ENCODE measurements at regions not wholly inside any gene's neighbourhood (a gene's known extent, or its start where the extent isn't known, plus 50 kb on each side); places are given as distances from the start of the nearest gene placed in this dataset.

- WGBS (ENCODE audit: insufficient coverage): 100% methylated on average over 1 of the region's 4 CpGs
- ChIA-PET CTCF (interaction anchor here (1.9 kb wide), 1 partner anchor 12 kb away, joined by 5 read pairs; no protein-coding TSS in a partner anchor), POLR2A (no interaction called here)
- Histone ChIP-seq H3K27ac (ENCODE audit: insufficient read depth in 1 of 2, low read depth in 1 of 2, low read length in 2 of 2, poor library complexity in 1 of 2, severe bottlenecking in 2 of 2) (no peak overlapping the region), H3K4me3 (ENCODE audit: control insufficient read depth in 1 of 7, extremely low read depth in 1 of 7, insufficient read depth in 4 of 7, low read depth in 2 of 7, low read length in 6 of 7) (no peak overlapping the region), H3K27me3 (replicated peaks in 2 of 5; ENCODE audit: control insufficient read depth in 4 of 5, insufficient read depth in 5 of 5, low read length in 4 of 5) (no peaks in the 10 kb centered on the region), H3K9me3 (ENCODE audit: control extremely low read depth in 1 of 5, control insufficient read depth in 4 of 5, insufficient read depth in 2 of 5, low read depth in 1 of 5, low read length in 4 of 5) (no peaks in the 10 kb centered on the region), H3K36me3 (ENCODE audit: control insufficient read depth in 4 of 4, insufficient read depth in 4 of 4, low read length in 3 of 4) (no peaks in the 10 kb centered on the region), H3K4me1 (ENCODE audit: control extremely low read depth in 1 of 4, control insufficient read depth in 4 of 4, insufficient read depth in 4 of 4, low read length in 3 of 4) (no peaks in the 10 kb centered on the region)
- no peak for DNase-seq
These were observed 356.9 kb downstream of the CSNK1G3 start for GRCh38 chr5:123868881-123869280.

- Histone ChIP-seq H3K4me1 (ENCODE audit: control extremely low read depth in 1 of 4, control insufficient read depth in 4 of 4, insufficient read depth in 4 of 4, low read length in 3 of 4) (no peaks in the 10 kb centered on the region), H3K27me3 (replicated peaks in 2 of 5; ENCODE audit: control insufficient read depth in 4 of 5, insufficient read depth in 5 of 5, low read length in 4 of 5) (no peaks in the 10 kb centered on the region), H3K27ac (ENCODE audit: insufficient read depth in 1 of 2, low read depth in 1 of 2, low read length in 2 of 2, poor library complexity in 1 of 2, severe bottlenecking in 2 of 2) (no peak overlapping the region), H3K9me3 (ENCODE audit: control extremely low read depth in 1 of 5, control insufficient read depth in 4 of 5, insufficient read depth in 2 of 5, low read depth in 1 of 5, low read length in 4 of 5) (no peaks in the 10 kb centered on the region), H3K36me3 (ENCODE audit: control insufficient read depth in 4 of 4, insufficient read depth in 4 of 4, low read length in 3 of 4) (no peaks in the 10 kb centered on the region), H3K4me3 (ENCODE audit: control insufficient read depth in 1 of 7, extremely low read depth in 1 of 7, insufficient read depth in 4 of 7, low read depth in 2 of 7, low read length in 6 of 7) (no peak overlapping the region)
- POLR2A ChIA-PET: no interaction called here
- DNase-seq: no peak
- CTCF ChIA-PET: interaction anchor here (1.9 kb wide), 1 partner anchor 12 kb away, joined by 5 read pairs; no protein-coding TSS in a partner anchor
These were observed 356.3 kb downstream of the CSNK1G3 start for GRCh38 chr5:123868267-123868666.

- Histone ChIP-seq H3K4me1 (ENCODE audit: control extremely low read depth in 1 of 4, control insufficient read depth in 4 of 4, insufficient read depth in 4 of 4, low read length in 3 of 4) (no peaks in the 10 kb centered on the region), H3K27ac (ENCODE audit: insufficient read depth in 1 of 2, low read depth in 1 of 2, low read length in 2 of 2, poor library complexity in 1 of 2, severe bottlenecking in 2 of 2) (no peak overlapping the region), H3K9me3 (ENCODE audit: control extremely low read depth in 1 of 5, control insufficient read depth in 4 of 5, insufficient read depth in 2 of 5, low read depth in 1 of 5, low read length in 4 of 5) (no peaks in the 10 kb centered on the region), H3K36me3 (ENCODE audit: control insufficient read depth in 4 of 4, insufficient read depth in 4 of 4, low read length in 3 of 4) (no peaks in the 10 kb centered on the region), H3K4me3 (ENCODE audit: control insufficient read depth in 1 of 7, extremely low read depth in 1 of 7, insufficient read depth in 4 of 7, low read depth in 2 of 7, low read length in 6 of 7) (no peak overlapping the region), H3K27me3 (replicated peaks in 2 of 5; ENCODE audit: control insufficient read depth in 4 of 5, insufficient read depth in 5 of 5, low read length in 4 of 5) (no peaks in the 10 kb centered on the region)
- no peak for DNase-seq
- POLR2A ChIA-PET: no interaction called here
- CTCF ChIA-PET: no interaction called here
- WGBS (ENCODE audit: insufficient coverage): 86% methylated on average over 1 of the region's 8 CpGs
These were observed 353.7 kb downstream of the CSNK1G3 start for GRCh38 chr5:123865641-123866040.

- POLR2A ChIA-PET: no interaction called here
- no peaks in the 10 kb centered on the region for H3K36me3 ChIP-seq (ENCODE audit: control insufficient read depth in 4 of 4, insufficient read depth in 4 of 4, low read length in 3 of 4)
- no peaks in the 10 kb centered on the region for H3K27me3 ChIP-seq (replicated peaks in 2 of 5; ENCODE audit: control insufficient read depth in 4 of 5, insufficient read depth in 5 of 5, low read length in 4 of 5)
- CTCF ChIA-PET: no interaction called here
- H3K4me3 ChIP-seq (ENCODE audit: control insufficient read depth in 1 of 7, extremely low read depth in 1 of 7, insufficient read depth in 4 of 7, low read depth in 2 of 7, low read length in 6 of 7): no peak overlapping the region
- no peak for DNase-seq
- no peak overlapping the region for H3K27ac ChIP-seq (ENCODE audit: insufficient read depth in 1 of 2, low read depth in 1 of 2, low read length in 2 of 2, poor library complexity in 1 of 2, severe bottlenecking in 2 of 2)
- WGBS (ENCODE audit: insufficient coverage): 100% methylated on average over 1 of the region's 1 CpG
- no peaks in the 10 kb centered on the region for H3K9me3 ChIP-seq (ENCODE audit: control extremely low read depth in 1 of 5, control insufficient read depth in 4 of 5, insufficient read depth in 2 of 5, low read depth in 1 of 5, low read length in 4 of 5)
- H3K4me1 ChIP-seq (ENCODE audit: control extremely low read depth in 1 of 4, control insufficient read depth in 4 of 4, insufficient read depth in 4 of 4, low read length in 3 of 4): no peaks in the 10 kb centered on the region
These were observed 352.6 kb downstream of the CSNK1G3 start for GRCh38 chr5:123864578-123864977.

GRCh38 chr5:123858938-123859337, 347.0 kb downstream of the CSNK1G3 start:
- WGBS (ENCODE audit: insufficient coverage): no CpG with 5 or more reads among the region's 1 CpG
- DNase-seq: no peak
- Histone ChIP-seq H3K27ac (ENCODE audit: insufficient read depth in 1 of 2, low read depth in 1 of 2, low read length in 2 of 2, poor library complexity in 1 of 2, severe bottlenecking in 2 of 2) (no peak overlapping the region), H3K4me1 (ENCODE audit: control extremely low read depth in 1 of 4, control insufficient read depth in 4 of 4, insufficient read depth in 4 of 4, low read length in 3 of 4) (no peaks in the 10 kb centered on the region), H3K27me3 (replicated peaks in 2 of 5; ENCODE audit: control insufficient read depth in 4 of 5, insufficient read depth in 5 of 5, low read length in 4 of 5) (no peaks in the 10 kb centered on the region), H3K36me3 (ENCODE audit: control insufficient read depth in 4 of 4, insufficient read depth in 4 of 4, low read length in 3 of 4) (no peaks in the 10 kb centered on the region), H3K4me3 (ENCODE audit: control insufficient read depth in 1 of 7, extremely low read depth in 1 of 7, insufficient read depth in 4 of 7, low read depth in 2 of 7, low read length in 6 of 7) (no peak overlapping the region), H3K9me3 (ENCODE audit: control extremely low read depth in 1 of 5, control insufficient read depth in 4 of 5, insufficient read depth in 2 of 5, low read depth in 1 of 5, low read length in 4 of 5) (no peaks in the 10 kb centered on the region)
- ChIA-PET CTCF (no interaction called here), POLR2A (no interaction called here)

- Histone ChIP-seq H3K36me3 (ENCODE audit: control insufficient read depth in 4 of 4, insufficient read depth in 4 of 4, low read length in 3 of 4) (no peaks in the 10 kb centered on the region), H3K27me3 (replicated peaks in 2 of 5; ENCODE audit: control insufficient read depth in 4 of 5, insufficient read depth in 5 of 5, low read length in 4 of 5) (no peaks in the 10 kb centered on the region), H3K9me3 (ENCODE audit: control extremely low read depth in 1 of 5, control insufficient read depth in 4 of 5, insufficient read depth in 2 of 5, low read depth in 1 of 5, low read length in 4 of 5) (peaks cover 0 to 1% (median 0%) of the 10 kb centered on the region in 5 experiments), H3K27ac (ENCODE audit: insufficient read depth in 1 of 2, low read depth in 1 of 2, low read length in 2 of 2, poor library complexity in 1 of 2, severe bottlenecking in 2 of 2) (no peak overlapping the region), H3K4me1 (ENCODE audit: control extremely low read depth in 1 of 4, control insufficient read depth in 4 of 4, insufficient read depth in 4 of 4, low read length in 3 of 4) (no peaks in the 10 kb centered on the region), H3K4me3 (ENCODE audit: control insufficient read depth in 1 of 7, extremely low read depth in 1 of 7, insufficient read depth in 4 of 7, low read depth in 2 of 7, low read length in 6 of 7) (no peak overlapping the region)
- ChIA-PET CTCF (interaction anchor here (1.4 kb wide), 1 partner anchor 11 kb away, joined by 5 read pairs; no protein-coding TSS in a partner anchor), POLR2A (no interaction called here)
- 100% methylated on average over 1 of the region's 1 CpG for WGBS (ENCODE audit: insufficient coverage)
- no peak for DNase-seq
These were observed 344.8 kb downstream of the CSNK1G3 start for GRCh38 chr5:123856766-123857165.

GRCh38 chr5:123855609-123856008, 343.6 kb downstream of the CSNK1G3 start:
- no peak for DNase-seq
- no peak overlapping the region for H3K4me3 ChIP-seq (ENCODE audit: control insufficient read depth in 1 of 7, extremely low read depth in 1 of 7, insufficient read depth in 4 of 7, low read depth in 2 of 7, low read length in 6 of 7)
- no peaks in the 10 kb centered on the region for H3K27me3 ChIP-seq (replicated peaks in 2 of 5; ENCODE audit: control insufficient read depth in 4 of 5, insufficient read depth in 5 of 5, low read length in 4 of 5)
- POLR2A ChIA-PET: no interaction called here
- no peaks in the 10 kb centered on the region for H3K36me3 ChIP-seq (ENCODE audit: control insufficient read depth in 4 of 4, insufficient read depth in 4 of 4, low read length in 3 of 4)
- CTCF ChIA-PET: no interaction called here
- H3K9me3 ChIP-seq (ENCODE audit: control extremely low read depth in 1 of 5, control insufficient read depth in 4 of 5, insufficient read depth in 2 of 5, low read depth in 1 of 5, low read length in 4 of 5): peaks cover 0 to 1% (median 0%) of the 10 kb centered on the region in 5 experiments
- H3K27ac ChIP-seq (ENCODE audit: insufficient read depth in 1 of 2, low read depth in 1 of 2, low read length in 2 of 2, poor library complexity in 1 of 2, severe bottlenecking in 2 of 2): no peak overlapping the region
- no peaks in the 10 kb centered on the region for H3K4me1 ChIP-seq (ENCODE audit: control extremely low read depth in 1 of 4, control insufficient read depth in 4 of 4, insufficient read depth in 4 of 4, low read length in 3 of 4)

All from common myeloid progenitor, CD34-positive (primary cell).